ENCODE measurements at regions not wholly inside any gene's neighbourhood (a gene's known extent, or its start where the extent isn't known, plus 50 kb on each side); places are given as distances from the start of the nearest gene placed in this dataset.
"Not testable (repeated sequence)": the region's sequence is repeated elsewhere in the genome, so short reads cannot be mapped to it uniquely, and the experiment has no call there.

DNA sequence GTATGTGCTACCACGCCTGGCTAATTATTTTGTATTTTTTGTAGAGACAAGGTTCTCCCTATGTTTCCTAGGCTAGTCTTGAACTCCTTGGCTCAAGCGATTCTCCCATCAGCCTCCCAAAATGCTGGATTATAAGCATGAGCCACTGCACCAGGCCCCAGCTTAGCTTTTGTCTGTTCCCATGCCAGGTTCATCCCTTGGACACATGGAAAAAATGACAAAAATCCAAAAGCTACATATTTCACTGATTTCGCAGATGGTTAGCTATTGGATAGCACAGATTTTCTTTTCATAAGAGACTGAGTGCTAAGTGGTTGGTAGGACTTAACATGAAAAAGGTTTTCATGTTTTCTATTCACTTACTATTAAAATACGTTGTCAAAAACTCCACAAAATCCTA lies 286.6 kb upstream of the KITLG start:
- in situ Hi-C loops (cut with HindIII; ENCODE audit: low sequenced_read_pairs): no loop called here
- TF ChIP-seq, protein P1, sequence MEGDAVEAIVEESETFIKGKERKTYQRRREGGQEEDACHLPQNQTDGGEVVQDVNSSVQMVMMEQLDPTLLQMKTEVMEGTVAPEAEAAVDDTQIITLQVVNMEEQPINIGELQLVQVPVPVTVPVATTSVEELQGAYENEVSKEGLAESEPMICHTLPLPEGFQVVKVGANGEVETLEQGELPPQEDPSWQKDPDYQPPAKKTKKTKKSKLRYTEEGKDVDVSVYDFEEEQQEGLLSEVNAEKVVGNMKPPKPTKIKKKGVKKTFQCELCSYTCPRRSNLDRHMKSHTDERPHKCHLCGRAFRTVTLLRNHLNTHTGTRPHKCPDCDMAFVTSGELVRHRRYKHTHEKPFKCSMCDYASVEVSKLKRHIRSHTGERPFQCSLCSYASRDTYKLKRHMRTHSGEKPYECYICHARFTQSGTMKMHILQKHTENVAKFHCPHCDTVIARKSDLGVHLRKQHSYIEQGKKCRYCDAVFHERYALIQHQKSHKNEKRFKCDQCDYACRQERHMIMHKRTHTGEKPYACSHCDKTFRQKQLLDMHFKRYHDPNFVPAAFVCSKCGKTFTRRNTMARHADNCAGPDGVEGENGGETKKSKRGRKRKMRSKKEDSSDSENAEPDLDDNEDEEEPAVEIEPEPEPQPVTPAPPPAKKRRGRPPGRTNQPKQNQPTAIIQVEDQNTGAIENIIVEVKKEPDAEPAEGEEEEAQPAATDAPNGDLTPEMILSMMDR (IDR thresholded peaks at IDR 0.05; ENCODE audit: low read depth, low read length, missing control alignments): no peak
- H3K4me3 ChIP-seq (ENCODE audit: low read depth, low read length): no peak overlapping the region
- DNase-seq (ENCODE audit: low read depth): no peak

DNA sequence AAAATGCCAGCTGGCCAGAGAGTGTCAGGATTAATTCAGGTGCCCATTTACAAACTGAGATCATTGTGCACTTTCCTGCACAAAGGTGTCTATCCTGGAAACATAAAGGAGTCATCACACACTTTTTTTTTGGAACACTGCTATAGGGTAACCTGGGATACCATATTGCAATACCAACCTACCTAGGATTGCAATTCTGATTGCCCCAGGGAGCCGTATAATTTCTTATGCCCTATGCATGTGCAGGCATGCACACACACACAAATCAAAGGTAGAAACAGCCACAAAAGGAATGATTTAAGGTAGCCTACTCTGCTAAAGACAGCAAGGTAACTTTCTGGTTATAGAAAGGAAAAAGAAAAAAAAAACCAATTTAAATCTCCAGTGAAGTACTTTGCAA lies 285.3 kb upstream of the KITLG start:
- in situ Hi-C loops (cut with HindIII; ENCODE audit: low sequenced_read_pairs): no loop called here
- TF ChIP-seq, protein P1 (IDR thresholded peaks at IDR 0.05; ENCODE audit: low read depth, low read length, missing control alignments): no peak
- no peak overlapping the region for H3K4me3 ChIP-seq (ENCODE audit: low read depth, low read length)
- no peak for DNase-seq (ENCODE audit: low read depth)

DNA sequence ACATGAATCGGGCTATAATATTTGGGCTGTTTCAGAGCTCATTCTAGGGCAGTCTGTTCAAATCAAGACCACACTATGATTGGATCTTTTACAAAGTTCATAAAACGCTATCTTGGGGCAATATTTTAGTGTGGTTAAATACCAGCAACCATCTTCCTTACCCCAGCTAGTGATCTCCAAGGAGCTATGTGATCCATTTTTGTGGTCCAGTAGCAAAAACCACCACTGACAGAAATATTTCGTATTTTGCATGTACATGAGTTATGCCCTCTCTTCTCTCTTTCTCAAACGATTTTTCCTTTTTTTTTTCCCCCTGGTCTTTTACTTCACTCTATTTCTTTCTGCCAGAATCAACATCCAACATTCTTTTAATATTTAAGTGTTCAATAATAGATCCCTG lies 280.6 kb upstream of the KITLG start:
- DNase-seq (ENCODE audit: low read depth): no peak
- H3K4me3 ChIP-seq (ENCODE audit: low read depth, low read length): no peak overlapping the region
- TF ChIP-seq, protein P1 (IDR thresholded peaks at IDR 0.05; ENCODE audit: low read depth, low read length, missing control alignments): no peak
- in situ Hi-C loops (cut with HindIII; ENCODE audit: low sequenced_read_pairs): no loop called here

DNA sequence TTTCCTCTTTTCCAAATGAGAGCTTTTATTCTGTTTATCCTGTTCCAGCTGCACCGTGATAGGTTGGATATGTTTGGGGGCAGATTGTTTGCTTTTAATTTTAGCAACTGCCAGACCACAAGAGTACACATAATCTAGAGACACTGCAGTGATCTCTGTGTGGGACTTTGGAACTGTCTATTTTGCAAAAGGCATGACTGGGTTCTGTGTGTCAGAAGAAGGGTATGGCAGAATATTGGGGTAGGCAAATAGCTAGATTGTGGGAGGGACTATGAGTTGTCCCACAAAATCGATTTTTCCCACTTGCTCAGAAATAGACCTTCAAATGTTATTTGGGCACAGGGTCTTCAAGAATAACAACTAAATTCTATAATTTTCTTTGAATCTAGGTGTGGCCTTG lies 275.9 kb upstream of the KITLG start:
- no peak for DNase-seq (ENCODE audit: low read depth)
- no peak overlapping the region for H3K4me3 ChIP-seq (ENCODE audit: low read depth, low read length)
- TF ChIP-seq, protein P1 (IDR thresholded peaks at IDR 0.05; ENCODE audit: low read depth, low read length, missing control alignments): no peak
- in situ Hi-C loops (cut with HindIII; ENCODE audit: low sequenced_read_pairs): no loop called here

DNA sequence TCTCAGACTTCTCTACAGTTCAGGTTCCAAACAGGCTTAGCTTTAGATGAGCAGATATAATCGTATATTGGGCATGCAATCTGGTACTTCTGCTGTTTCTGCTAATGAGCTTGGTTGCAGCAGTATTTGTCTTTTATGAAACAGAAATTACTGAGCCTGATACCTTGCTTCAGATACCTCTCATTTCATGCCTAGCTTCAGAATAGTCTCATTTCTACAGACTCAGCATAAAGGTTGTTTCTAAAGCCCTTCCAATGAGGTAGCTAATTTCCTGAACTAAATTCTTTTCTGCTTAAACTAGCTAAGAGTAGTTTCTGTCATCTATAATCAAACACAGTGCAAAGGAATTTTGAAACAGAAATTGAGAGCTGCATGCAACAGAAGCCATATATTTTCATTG lies 275.0 kb upstream of the KITLG start:
- no peak overlapping the region for H3K4me3 ChIP-seq (ENCODE audit: low read depth, low read length)
- in situ Hi-C loops (cut with HindIII; ENCODE audit: low sequenced_read_pairs): no loop called here
- no peak for DNase-seq (ENCODE audit: low read depth)
- TF ChIP-seq, protein P1 (IDR thresholded peaks at IDR 0.05; ENCODE audit: low read depth, low read length, missing control alignments): no peak

DNA sequence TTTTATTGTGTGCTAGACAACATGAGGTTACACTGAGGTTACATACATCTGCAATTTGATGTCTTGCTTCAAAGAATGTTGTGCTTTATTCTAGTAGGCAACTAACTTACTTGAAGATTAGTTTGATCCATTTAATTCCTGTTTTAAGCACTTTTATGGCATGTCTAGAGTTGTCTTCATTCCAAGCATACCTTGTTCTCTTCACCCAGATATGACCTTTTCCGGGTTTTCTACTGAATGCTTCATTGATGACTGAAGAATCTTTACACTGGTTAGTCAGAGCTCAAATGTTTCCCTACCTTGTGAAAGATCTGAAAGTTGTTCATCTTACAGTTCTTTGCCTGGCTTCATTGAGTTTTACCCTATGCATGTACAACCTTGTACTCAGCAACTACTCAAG lies 274.0 kb upstream of the KITLG start:
- in situ Hi-C loops (cut with HindIII; ENCODE audit: low sequenced_read_pairs): no loop called here
- peak; percentile 27 for DNase-seq (ENCODE audit: low read depth)
- TF ChIP-seq, protein P1 (IDR thresholded peaks at IDR 0.05; ENCODE audit: low read depth, low read length, missing control alignments): no peak
- no peak overlapping the region for H3K4me3 ChIP-seq (ENCODE audit: low read depth, low read length)

DNA sequence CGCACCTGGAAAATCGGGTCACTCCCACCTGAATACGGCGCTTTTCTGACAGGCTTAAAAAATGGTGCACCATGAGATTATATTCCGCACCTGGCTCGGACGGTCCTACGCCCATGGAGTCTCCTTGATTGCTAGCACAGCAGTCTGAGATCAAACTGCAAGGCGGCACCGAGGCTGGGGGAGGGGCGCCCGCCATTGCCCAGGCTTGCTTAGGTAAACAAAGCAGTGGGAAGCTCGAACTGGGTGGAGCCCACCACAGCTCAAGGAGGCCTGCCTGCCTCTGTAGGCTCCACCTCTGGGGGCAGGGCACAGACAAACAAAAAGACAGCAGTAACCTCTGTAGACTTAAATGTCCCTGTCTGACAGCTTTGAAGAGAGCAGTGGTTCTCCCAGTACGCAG lies 267.0 kb upstream of the KITLG start:
- H3K4me3 ChIP-seq (ENCODE audit: low read depth, low read length); in situ Hi-C loops (cut with HindIII; ENCODE audit: low sequenced_read_pairs); DNase-seq (ENCODE audit: low read depth): not testable (repeated sequence)
